IMR-90 (cell line): ENCODE measurements at regions not wholly inside any gene's neighbourhood (a gene's known extent, or its start where the extent isn't known, plus 50 kb on each side); places are given as distances from the start of the nearest gene placed in this dataset.

Source experiments
- ATAC-seq: fragments of 200-7000 bp; cut with Tn5 transposase; 2 replicates; pipeline ENCODE4 v1.9.1; 2020; ENCODE audit warnings: low read depth, mild to moderate bottlenecking, moderate library complexity
- BruUV-seq: library from RNA; stranded (reverse); fragments of 400-500 nt; replicated peaks from 2 replicates; lab custom pipeline; 2021; lab: Mats Ljungman, UMichigan
- CTCF ChIA-PET: fragments of 300-600 bp; formaldehyde crosslinking; extraction: SDS; loops from one replicate; lab custom pipeline; 2021; ENCODE audit warnings: antibody characterized with exemption; lab: Yijun Ruan, JAX
- POLR2A ChIA-PET: fragments of 300-600 bp; sonication (Branson Sonifier 250); formaldehyde crosslinking; loops from one replicate; lab custom pipeline; 2022; ENCODE audit warnings: antibody characterized with exemption; ENCODE audit not compliant: unreplicated experiment; lab: Charles Lee
- DNase-seq: peaks from one replicate; pipeline ENCODE4 v3.0.0; 2013
- H2AFZ ChIP-seq: replicated peaks from 2 replicates; pipeline ENCODE3; 2013; ENCODE audit warnings: low read length, mild to moderate bottlenecking; ENCODE audit not compliant: poor library complexity
- H2AK5ac ChIP-seq: 2 replicates; pipeline ENCODE4 v1.6.1; 2013; ENCODE audit warnings: low read depth, low read length, inconsistent platforms
- H2AK9ac ChIP-seq: replicated peaks from 2 replicates; pipeline ENCODE3; 2013; ENCODE audit warnings: mild to moderate bottlenecking, low read depth, low read length, moderate library complexity; ENCODE audit not compliant: poor library complexity
- H2BK120ac ChIP-seq: 2 replicates; pipeline ENCODE4 v1.6.1; 2013; ENCODE audit warnings: low read depth, low read length, inconsistent platforms
- H2BK15ac ChIP-seq: 3 replicates; pipeline ENCODE4 v1.6.1; 2013; ENCODE audit warnings: low read depth, low read length, inconsistent platforms
- H2BK20ac ChIP-seq: 2 replicates; pipeline ENCODE4 v1.6.1; 2013; ENCODE audit warnings: low read depth, mild to moderate bottlenecking, inconsistent platforms, low read length, moderate library complexity
- H2BK5ac ChIP-seq: 2 replicates; pipeline ENCODE4 v1.6.1; 2013; ENCODE audit warnings: mild to moderate bottlenecking, low read depth, low read length, inconsistent platforms; ENCODE audit not compliant: poor library complexity, severe bottlenecking
- H3K14ac ChIP-seq: replicated peaks from 2 replicates; pipeline ENCODE4 v1.6.1; 2013; ENCODE audit warnings: low read depth, low read length, inconsistent platforms
- H3K18ac ChIP-seq: 2 replicates; pipeline ENCODE4 v1.6.1; 2013; ENCODE audit warnings: low read depth, low read length, control low read depth
- H3K23ac ChIP-seq: 2 replicates; pipeline ENCODE4 v1.6.1; 2013; ENCODE audit warnings: low read depth, low read length, inconsistent platforms
- H3K27ac ChIP-seq: 2 replicates; pipeline ENCODE4 v1.5.1; 2013; ENCODE audit warnings: mild to moderate bottlenecking, control low read depth, low read length; ENCODE audit not compliant: insufficient read depth
- H3K27me3 ChIP-seq: 2 replicates; pipeline ENCODE4 v1.6.1; 2013; ENCODE audit warnings: low read length; ENCODE audit not compliant: control insufficient read depth, insufficient read depth
- H3K36me3 ChIP-seq: 2 replicates; pipeline ENCODE4 v1.6.1; 2013; ENCODE audit warnings: low read length, mixed read lengths; ENCODE audit not compliant: control insufficient read depth, insufficient read depth
- H3K4ac ChIP-seq: 2 replicates; pipeline ENCODE4 v1.6.1; 2013; ENCODE audit warnings: low read depth, low read length, inconsistent platforms
- H3K4me1 ChIP-seq: 2 replicates; pipeline ENCODE4 v1.6.1; 2013; ENCODE audit warnings: low read length, mixed read lengths; ENCODE audit not compliant: control insufficient read depth, insufficient read depth
- H3K4me2 ChIP-seq: 2 replicates; pipeline ENCODE4 v1.6.1; 2013; ENCODE audit warnings: low read depth, mild to moderate bottlenecking, control low read depth, low read length, moderate library complexity
- H3K4me3 ChIP-seq: 2 replicates; pipeline ENCODE4 v1.5.1; 2013; ENCODE audit warnings: low read depth, mild to moderate bottlenecking, control low read depth, low read length, moderate library complexity; ENCODE audit not compliant: insufficient read depth
- H3K56ac ChIP-seq: 2 replicates; pipeline ENCODE4 v1.6.1; 2013; ENCODE audit warnings: low read length, inconsistent platforms; ENCODE audit not compliant: insufficient read depth; ENCODE audit errors: extremely low read depth
- H3K79me1 ChIP-seq, 2 experiments: 2 replicates each; pipeline ENCODE4 v1.6.1; 2013; ENCODE audit warnings: low read length in 2 of 2, inconsistent platforms in 1 of 2, low read depth in 1 of 2
- H3K9ac ChIP-seq: 2 replicates; pipeline ENCODE4 v1.6.1; 2013; ENCODE audit warnings: low read depth, low read length, control low read depth
- H3K9me1 ChIP-seq: 2 replicates; pipeline ENCODE4 v1.6.1; 2013; ENCODE audit warnings: low read length, inconsistent platforms; ENCODE audit not compliant: insufficient read depth
- H3K9me3 ChIP-seq: 2 replicates; pipeline ENCODE4 v1.6.1; 2013; ENCODE audit warnings: low read length; ENCODE audit not compliant: control insufficient read depth, insufficient read depth
- H4K20me1 ChIP-seq: 2 replicates; pipeline ENCODE4 v1.6.1; 2013; ENCODE audit warnings: low read length, inconsistent platforms; ENCODE audit not compliant: insufficient read depth
- H4K5ac ChIP-seq: 2 replicates; pipeline ENCODE4 v1.6.1; 2013; ENCODE audit warnings: mild to moderate bottlenecking, low read depth, low read length, control low read depth
- H4K8ac ChIP-seq, 2 experiments: 2 replicates each; pipeline ENCODE4 v1.6.1; 2013; ENCODE audit warnings: low read depth in 2 of 2, low read length in 2 of 2, control low read depth in 1 of 2, inconsistent platforms in 1 of 2
- H4K91ac ChIP-seq: 2 replicates; pipeline ENCODE4 v1.6.1; 2013; ENCODE audit warnings: low read depth, low read length, inconsistent platforms; ENCODE audit not compliant: insufficient read depth
- BHLHE40 ChIP-seq: fragments of 150-350 bp; IDR thresholded peaks from 2 replicates; pipeline ENCODE4 v1.6.1; 2016; ENCODE audit warnings: mild to moderate bottlenecking, low read depth, low read length
- CEBPB ChIP-seq: IDR thresholded peaks from 2 replicates; pipeline ENCODE4 v1.6.1; 2012; ENCODE audit warnings: low read depth, low read length, improper control_type of control experiment
- CHD1 ChIP-seq: IDR thresholded peaks from 2 replicates; pipeline ENCODE4 v1.6.1; 2012; ENCODE audit warnings: low read depth, low read length, improper control_type of control experiment
- FOS ChIP-seq: fragments of 150-350 bp; IDR thresholded peaks from 2 replicates; pipeline ENCODE4 v1.6.1; 2016; ENCODE audit warnings: low read depth, low read length
- MAFK ChIP-seq: IDR thresholded peaks from 2 replicates; pipeline ENCODE4 v1.6.1; 2012; ENCODE audit warnings: low read depth, low read length, improper control_type of control experiment
- MAZ ChIP-seq: IDR thresholded peaks from 2 replicates; pipeline ENCODE4 v1.6.1; 2012; ENCODE audit warnings: low read depth, mild to moderate bottlenecking, low read length, improper control_type of control experiment, moderate library complexity, borderline replicate concordance
- MXI1 ChIP-seq: IDR thresholded peaks from 2 replicates; pipeline ENCODE4 v1.6.1; 2012; ENCODE audit warnings: low read depth, mild to moderate bottlenecking, low read length, moderate library complexity, borderline replicate concordance
- NFE2L2 ChIP-seq: fragments of 150-350 bp; IDR thresholded peaks from 2 replicates; pipeline ENCODE4 v1.6.1; 2016; ENCODE audit warnings: low read depth, mild to moderate bottlenecking, low read length
- POLR2A ChIP-seq: IDR thresholded peaks from 2 replicates; pipeline ENCODE4 v1.6.1; 2012; ENCODE audit warnings: mild to moderate bottlenecking, low read depth, low read length
- RAD21 ChIP-seq: IDR thresholded peaks from 2 replicates; pipeline ENCODE4 v1.6.1; 2012; ENCODE audit warnings: low read length, improper control_type of control experiment
- RCOR1 ChIP-seq: IDR thresholded peaks from 2 replicates; pipeline ENCODE4 v1.6.1; 2012; ENCODE audit warnings: mild to moderate bottlenecking, low read length, improper control_type of control experiment; ENCODE audit not compliant: insufficient replicate concordance
- RFX5 ChIP-seq: IDR thresholded peaks from 2 replicates; pipeline ENCODE4 v1.8.0; 2012; ENCODE audit warnings: low read depth, mild to moderate bottlenecking, low read length, moderate library complexity
- SMC3 ChIP-seq: fragments of 150-350 bp; IDR thresholded peaks from 2 replicates; pipeline ENCODE4 v1.6.1; 2016; ENCODE audit warnings: low read depth, mild to moderate bottlenecking, antibody characterized with exemption, low read length, moderate library complexity
- WGBS, 2 experiments: methylation state at CpG; one replicate each; pipeline versions ENCODE4 v1.1.5 to v1.1.7; 2013; ENCODE audit warnings: missing lambda C conversion rate in 2 of 2; ENCODE audit not compliant: insufficient read length in 1 of 2; ENCODE audit errors: extremely low coverage in 2 of 2; 5-methylcytosine and 5-hydroxymethylcytosine counted together
- dilution Hi-C: fragments of 300-500 bp; cut with HindIII; formaldehyde crosslinking; loops from one replicate; pipeline ENCODE4 v1.14.3; 2018; ENCODE audit warnings: low sequenced_read_pairs; ENCODE audit not compliant: unreplicated experiment
- in situ Hi-C: fragments of 300-500 bp; cut with MboI; formaldehyde crosslinking; loops from 3 replicates; pipeline ENCODE4 v1.14.3; 2019; ENCODE audit warnings: low sequenced_read_pairs, inconsistent platforms, mixed read lengths
- intact Hi-C: fragments of 100-400 bp; cut with micrococcal nuclease; formaldehyde crosslinking; loops from 2 replicates; pipeline ENCODE4 v1.10.0; 2022
- TF ChIP-seq, protein P1 (sequence below): fragments of 150-350 bp; IDR thresholded peaks from 2 replicates; pipeline ENCODE4 v1.6.1; 2017; ENCODE audit warnings: mild to moderate bottlenecking, antibody characterized with exemption, low read length, low read depth
- TF ChIP-seq, protein P2 (sequence below): conservative IDR thresholded peaks from 2 replicates; pipeline ENCODE4 v1.5.1; 2012; ENCODE audit warnings: mild to moderate bottlenecking, low read depth, low read length, improper control_type of control experiment
- TF ChIP-seq, protein P3 (sequence below): fragments of 150-350 bp; IDR thresholded peaks from 2 replicates; pipeline ENCODE4 v1.6.1; 2016; ENCODE audit warnings: low read depth, mild to moderate bottlenecking, low read length, moderate library complexity, borderline replicate concordance

DNA sequence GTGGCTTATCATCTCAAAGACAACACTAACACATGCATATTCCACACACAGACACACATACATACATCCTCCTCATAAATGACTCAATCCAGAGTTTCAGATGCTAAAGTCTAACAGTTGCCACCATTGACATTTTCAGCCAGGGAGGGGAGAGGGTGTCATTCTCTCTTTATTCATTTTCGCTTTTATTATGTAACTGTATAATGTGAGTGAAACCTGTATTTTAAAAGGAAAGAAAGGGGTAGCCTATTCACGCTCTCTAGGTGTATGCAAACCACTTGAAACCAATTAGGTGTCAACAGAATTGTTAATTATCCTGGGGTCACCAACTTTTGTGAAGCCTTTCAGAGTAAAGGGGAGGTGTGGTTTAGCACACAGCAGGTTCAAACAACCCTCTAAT lies 1282.9 kb downstream of the ROBO2 start:
- Histone ChIP-seq H2BK15ac (no peak overlapping the region), H2AK5ac (no peak overlapping the region), H4K8ac (no peak overlapping the region), H2AFZ (no peak overlapping the region), H4K20me1 (no peaks in the 10 kb centered on the region), H3K14ac (no peak overlapping the region), H2AK9ac (no peak overlapping the region), H3K18ac (no peak overlapping the region), H3K4me1 (no peaks in the 10 kb centered on the region), H3K27ac (no peak overlapping the region), H3K4me3 (no peak overlapping the region), H3K4me2 (no peak overlapping the region), H3K27me3 (no peaks in the 10 kb centered on the region), H2BK5ac (no peak overlapping the region), H3K79me1 (no peaks in the 10 kb centered on the region), H3K9ac (no peak overlapping the region), H4K91ac (no peak overlapping the region), H2BK20ac (no peak overlapping the region), H3K23ac (no peak overlapping the region), H3K4ac (no peak overlapping the region), H3K36me3 (no peaks in the 10 kb centered on the region), H4K5ac (no peak overlapping the region), H3K56ac (no peak overlapping the region), H2BK120ac (no peak overlapping the region), H3K9me3 (no peaks in the 10 kb centered on the region), H3K9me1 (no peaks in the 10 kb centered on the region)
- no peak for DNase-seq
- in situ Hi-C loops = no loop called here
- dilution Hi-C loops = no loop called here
- BruUV-seq = no TSS peak
- CTCF ChIA-PET = no interaction called here
- intact Hi-C loops = no loop called here
- POLR2A ChIA-PET = no interaction called here
- ATAC-seq = no peak
- no CpG with 5 or more reads among the region's 2 CpGs for WGBS, 2 experiments
- no peak for TF ChIP-seq CEBPB
- TF ChIP-seq BHLHE40 = no peak
- TF ChIP-seq CHD1 = no peak
- TF ChIP-seq SMC3 = no peak
- TF ChIP-seq NFE2L2 = no peak
- TF ChIP-seq POLR2A = no peak
- TF ChIP-seq, protein P1, sequence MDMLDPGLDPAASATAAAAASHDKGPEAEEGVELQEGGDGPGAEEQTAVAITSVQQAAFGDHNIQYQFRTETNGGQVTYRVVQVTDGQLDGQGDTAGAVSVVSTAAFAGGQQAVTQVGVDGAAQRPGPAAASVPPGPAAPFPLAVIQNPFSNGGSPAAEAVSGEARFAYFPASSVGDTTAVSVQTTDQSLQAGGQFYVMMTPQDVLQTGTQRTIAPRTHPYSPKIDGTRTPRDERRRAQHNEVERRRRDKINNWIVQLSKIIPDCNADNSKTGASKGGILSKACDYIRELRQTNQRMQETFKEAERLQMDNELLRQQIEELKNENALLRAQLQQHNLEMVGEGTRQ = no peak
- TF ChIP-seq RCOR1 = no peak
- no peak for TF ChIP-seq MXI1
- no peak for TF ChIP-seq MAZ
- TF ChIP-seq RFX5 = no peak
- no peak for TF ChIP-seq RAD21
- no peak for TF ChIP-seq MAFK
- TF ChIP-seq FOS = no peak
- TF ChIP-seq, protein P2, sequence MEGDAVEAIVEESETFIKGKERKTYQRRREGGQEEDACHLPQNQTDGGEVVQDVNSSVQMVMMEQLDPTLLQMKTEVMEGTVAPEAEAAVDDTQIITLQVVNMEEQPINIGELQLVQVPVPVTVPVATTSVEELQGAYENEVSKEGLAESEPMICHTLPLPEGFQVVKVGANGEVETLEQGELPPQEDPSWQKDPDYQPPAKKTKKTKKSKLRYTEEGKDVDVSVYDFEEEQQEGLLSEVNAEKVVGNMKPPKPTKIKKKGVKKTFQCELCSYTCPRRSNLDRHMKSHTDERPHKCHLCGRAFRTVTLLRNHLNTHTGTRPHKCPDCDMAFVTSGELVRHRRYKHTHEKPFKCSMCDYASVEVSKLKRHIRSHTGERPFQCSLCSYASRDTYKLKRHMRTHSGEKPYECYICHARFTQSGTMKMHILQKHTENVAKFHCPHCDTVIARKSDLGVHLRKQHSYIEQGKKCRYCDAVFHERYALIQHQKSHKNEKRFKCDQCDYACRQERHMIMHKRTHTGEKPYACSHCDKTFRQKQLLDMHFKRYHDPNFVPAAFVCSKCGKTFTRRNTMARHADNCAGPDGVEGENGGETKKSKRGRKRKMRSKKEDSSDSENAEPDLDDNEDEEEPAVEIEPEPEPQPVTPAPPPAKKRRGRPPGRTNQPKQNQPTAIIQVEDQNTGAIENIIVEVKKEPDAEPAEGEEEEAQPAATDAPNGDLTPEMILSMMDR = no peak
- TF ChIP-seq, protein P3, sequence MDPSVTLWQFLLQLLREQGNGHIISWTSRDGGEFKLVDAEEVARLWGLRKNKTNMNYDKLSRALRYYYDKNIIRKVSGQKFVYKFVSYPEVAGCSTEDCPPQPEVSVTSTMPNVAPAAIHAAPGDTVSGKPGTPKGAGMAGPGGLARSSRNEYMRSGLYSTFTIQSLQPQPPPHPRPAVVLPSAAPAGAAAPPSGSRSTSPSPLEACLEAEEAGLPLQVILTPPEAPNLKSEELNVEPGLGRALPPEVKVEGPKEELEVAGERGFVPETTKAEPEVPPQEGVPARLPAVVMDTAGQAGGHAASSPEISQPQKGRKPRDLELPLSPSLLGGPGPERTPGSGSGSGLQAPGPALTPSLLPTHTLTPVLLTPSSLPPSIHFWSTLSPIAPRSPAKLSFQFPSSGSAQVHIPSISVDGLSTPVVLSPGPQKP = no peak
